GM12878 (cell line): ENCODE measurements at regions not wholly inside any gene's neighbourhood (a gene's known extent, or its start where the extent isn't known, plus 50 kb on each side); places are given as distances from the start of the nearest gene placed in this dataset.

Experiments used
- BACH1 ChIP-seq: fragments of 450-650 bp; IDR thresholded peaks from 2 replicates; pipeline ENCODE4 v1.6.1; 2017; ENCODE audit warnings: mild to moderate bottlenecking, borderline replicate concordance
- CEBPZ ChIP-seq: fragments of 150-350 bp; IDR thresholded peaks from 2 replicates; pipeline ENCODE4 v1.6.1; 2016; ENCODE audit warnings: low read depth, low read length
- CHD2 ChIP-seq: IDR thresholded peaks from 2 replicates; pipeline ENCODE4 v1.6.1; 2011; ENCODE audit warnings: low read depth, low read length, improper control_type of control experiment, borderline replicate concordance
- MTA2 ChIP-seq: fragments of 450-650 bp; IDR thresholded peaks from 2 replicates; pipeline ENCODE4 v1.6.1; 2016; ENCODE audit warnings: low read depth, mild to moderate bottlenecking, moderate library complexity
- NFIC ChIP-seq: IDR thresholded peaks from 2 replicates; pipeline ENCODE4 v1.6.1; 2012; ENCODE audit warnings: low read depth, mild to moderate bottlenecking, inconsistent platforms, low read length, moderate library complexity
- NFYA ChIP-seq: IDR thresholded peaks from 2 replicates; pipeline ENCODE4 v1.6.1; 2011; ENCODE audit warnings: low read depth, mild to moderate bottlenecking, low read length, improper control_type of control experiment, borderline replicate concordance
- NR2C2 ChIP-seq: IDR thresholded peaks from 2 replicates; pipeline ENCODE4 v1.6.1; 2011; ENCODE audit warnings: borderline replicate concordance, low read depth; ENCODE audit not compliant: control insufficient read depth, insufficient read length
- RAD21 ChIP-seq: IDR thresholded peaks from 2 replicates; pipeline ENCODE4 v1.6.1; 2011; ENCODE audit warnings: mild to moderate bottlenecking, low read depth, low read length, moderate library complexity; ENCODE audit not compliant: insufficient read depth
- SUZ12 ChIP-seq: fragments of 200-600 bp; sonication (generic); IDR thresholded peaks from one replicate; pipeline ENCODE4 v1.6.1; 2018; ENCODE audit warnings: antibody characterized with exemption, mild to moderate bottlenecking; ENCODE audit not compliant: unreplicated experiment
- TBL1XR1 ChIP-seq: IDR thresholded peaks from 2 replicates; pipeline ENCODE4 v1.6.1; 2012; ENCODE audit warnings: low read depth, low read length, improper control_type of control experiment
- USF1 ChIP-seq: IDR thresholded peaks from 2 replicates; pipeline ENCODE4 v1.6.1; 2011; ENCODE audit warnings: borderline replicate concordance, low read depth, mild to moderate bottlenecking, moderate library complexity, mixed read lengths, low read length; ENCODE audit not compliant: insufficient read depth; ENCODE audit errors: extremely low read length
- ZNF207 ChIP-seq: fragments of 450-650 bp; IDR thresholded peaks from 2 replicates; pipeline ENCODE4 v1.6.1; 2014; ENCODE audit warnings: antibody characterized with exemption, mild to moderate bottlenecking, borderline replicate concordance
- ZNF274 ChIP-seq: IDR thresholded peaks from one replicate; pipeline ENCODE4 v1.8.0; 2011; ENCODE audit not compliant: insufficient read length, insufficient read depth
- ZNF622 ChIP-seq: fragments of 450-650 bp; IDR thresholded peaks from 2 replicates; pipeline ENCODE4 v1.6.1; 2017; ENCODE audit warnings: mild to moderate bottlenecking, inconsistent platforms

- no peak for TF ChIP-seq CEBPZ
- TF ChIP-seq TBL1XR1: no peak
- TF ChIP-seq NFIC: no peak
- no peak for TF ChIP-seq SUZ12
- TF ChIP-seq MTA2: no peak
- no peak for TF ChIP-seq USF1
- no peak for TF ChIP-seq RAD21
- no peak for TF ChIP-seq NR2C2
- no peak for TF ChIP-seq BACH1
- no peak for TF ChIP-seq NFYA
- no peak for TF ChIP-seq ZNF207
- TF ChIP-seq ZNF274: no peak
- no peak for TF ChIP-seq CHD2
- TF ChIP-seq ZNF622: no peak
Observed at GRCh38 chr2:76437564-76437963, 726.8 kb upstream of the GCFC2 start (continued).
